HG03196 (cell line): ENCODE measurements at regions not wholly inside any gene's neighbourhood (a gene's known extent, or its start where the extent isn't known, plus 50 kb on each side); places are given as distances from the start of the nearest gene placed in this dataset.
"Not testable (repeated sequence)": the region's sequence is repeated elsewhere in the genome, so short reads cannot be mapped to it uniquely, and the experiment has no call there.

ENCODE experiments used
- ATAC-seq: cut with Tn5 transposase; IDR thresholded peaks from one replicate; pipeline ENCODE4 v1.9.1; 2021; ENCODE audit not compliant: unreplicated experiment

DNA sequence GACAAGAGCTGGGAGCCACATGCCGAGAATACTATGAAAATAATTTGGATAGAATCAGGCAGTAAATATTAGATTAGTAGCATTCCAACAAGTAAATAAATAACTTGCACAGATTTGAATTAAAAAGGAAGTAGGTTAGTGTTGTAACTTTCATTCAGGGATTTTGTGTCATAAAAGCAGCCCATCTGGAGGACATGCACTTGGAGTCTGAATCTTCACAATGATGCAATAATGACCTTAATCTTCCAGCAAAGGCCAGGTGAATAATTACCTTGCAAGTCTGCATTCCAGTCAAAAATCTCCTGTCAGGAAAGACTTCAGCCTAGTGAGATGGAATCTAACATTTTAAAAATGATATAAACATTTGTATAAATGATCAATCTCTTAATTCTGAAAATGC is 518.1 kb downstream of the KCNJ2 start:
- ATAC-seq = no peak

DNA sequence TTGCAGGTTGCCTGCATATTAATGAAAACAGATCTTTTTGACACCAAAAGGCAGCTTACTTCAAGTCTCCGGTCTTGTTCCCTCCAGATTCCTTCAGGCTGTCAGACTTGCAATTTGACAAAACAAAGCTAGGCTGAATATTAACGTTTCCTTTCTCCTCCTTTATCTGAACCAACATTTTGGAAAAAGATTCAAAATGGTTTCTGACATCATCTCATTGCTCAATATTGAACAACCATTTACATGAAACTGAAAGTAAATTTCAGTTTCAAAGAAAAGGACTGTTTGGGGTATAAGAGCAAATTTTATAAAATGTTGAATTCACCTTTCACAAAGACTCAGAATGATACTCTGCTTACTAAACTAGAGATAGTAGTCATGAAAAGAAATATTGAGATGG is 521.8 kb downstream of the KCNJ2 start:
- ATAC-seq = no peak

DNA sequence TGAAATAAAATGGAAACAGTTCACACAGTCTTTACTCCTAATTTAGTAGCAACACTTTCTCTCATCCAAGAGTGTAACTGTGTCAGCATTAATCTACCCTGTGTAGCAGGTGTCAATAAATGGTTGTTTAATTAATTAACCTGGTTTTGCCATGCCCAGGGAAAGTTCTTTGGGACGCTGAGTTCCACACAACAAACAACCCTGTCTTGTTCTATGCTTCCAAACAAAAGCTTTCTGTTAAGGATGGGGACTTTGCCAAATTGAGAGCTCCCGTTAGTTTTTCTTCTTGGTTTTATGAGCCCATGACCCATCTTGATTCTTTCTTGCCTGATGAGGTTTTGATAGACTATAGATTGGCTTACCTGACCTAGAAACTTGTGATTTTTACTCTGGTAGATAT is 530.1 kb downstream of the KCNJ2 start:
- ATAC-seq = no peak

DNA sequence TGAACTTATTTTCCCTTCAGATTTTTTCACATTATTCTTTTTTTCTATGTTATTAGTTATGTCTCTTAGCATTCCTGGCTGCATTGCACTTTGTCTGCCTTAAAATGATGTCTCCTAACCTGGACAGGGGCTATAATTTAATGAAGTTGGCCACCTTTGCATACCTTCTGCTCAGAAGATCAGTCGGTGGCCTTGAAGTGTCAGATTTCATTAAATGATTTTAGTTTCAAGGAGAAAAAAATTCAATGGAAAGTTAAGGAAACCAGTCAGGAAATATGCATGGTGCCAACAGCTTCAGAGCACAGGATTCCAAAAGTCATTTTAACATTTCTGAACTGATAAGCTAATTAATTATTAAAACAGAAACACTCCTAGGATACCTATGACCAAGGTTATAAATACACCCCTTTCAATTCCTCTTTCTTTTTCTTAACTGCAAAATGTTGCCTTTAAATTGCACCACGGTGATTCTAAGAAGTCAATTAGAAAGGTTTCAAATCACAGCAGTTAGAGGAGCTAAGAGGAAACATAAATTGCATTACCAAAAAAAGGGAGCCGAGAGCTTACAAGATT is 533.4 kb downstream of the KCNJ2 start:
- ATAC-seq = no peak

DNA sequence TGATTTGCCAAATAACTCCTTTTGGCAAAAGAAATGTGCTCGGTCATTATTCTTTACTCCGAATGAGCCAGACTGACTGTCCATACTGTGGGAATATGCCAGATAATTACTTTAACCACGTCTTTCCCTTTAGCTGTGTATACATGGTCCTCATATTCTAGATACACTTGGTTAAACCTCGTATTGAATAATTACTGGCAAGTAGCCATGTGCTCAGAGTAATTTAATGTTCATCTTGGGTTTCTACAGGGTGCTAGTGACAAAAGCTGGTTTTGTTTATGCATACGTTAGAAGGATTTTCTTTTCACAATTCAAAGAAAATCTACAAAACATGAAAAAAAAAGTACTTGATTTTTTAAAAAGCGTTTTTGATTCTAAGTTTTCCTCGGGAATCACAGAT is 540.3 kb downstream of the KCNJ2 start:
- no peak for ATAC-seq

DNA sequence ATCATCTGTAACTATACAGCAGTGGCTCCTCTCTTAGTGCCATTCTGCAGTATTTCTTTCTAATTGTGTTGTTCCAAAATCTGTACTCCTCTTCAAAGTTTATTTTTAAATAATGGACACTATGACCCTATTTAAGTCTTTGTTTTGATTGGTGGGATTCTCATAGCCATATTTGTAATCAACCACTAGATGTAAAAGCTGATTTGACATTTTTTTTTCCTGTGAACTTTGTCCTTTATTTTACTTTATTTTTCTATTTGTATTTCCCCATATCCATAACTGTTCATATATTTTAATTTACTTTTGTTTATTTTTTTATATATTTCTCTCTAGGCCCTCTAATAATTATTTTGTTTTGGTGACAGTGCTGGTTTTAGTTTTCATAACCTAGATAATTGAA is 544.4 kb downstream of the KCNJ2 start:
- no peak for ATAC-seq

GRCh38 chr17:70716551-70716950 is 547.2 kb downstream of the KCNJ2 start:
- ATAC-seq = no peak

- no peak for ATAC-seq
Observed at GRCh38 chr17:70717042-70717441, 547.7 kb downstream of the KCNJ2 start.

DNA sequence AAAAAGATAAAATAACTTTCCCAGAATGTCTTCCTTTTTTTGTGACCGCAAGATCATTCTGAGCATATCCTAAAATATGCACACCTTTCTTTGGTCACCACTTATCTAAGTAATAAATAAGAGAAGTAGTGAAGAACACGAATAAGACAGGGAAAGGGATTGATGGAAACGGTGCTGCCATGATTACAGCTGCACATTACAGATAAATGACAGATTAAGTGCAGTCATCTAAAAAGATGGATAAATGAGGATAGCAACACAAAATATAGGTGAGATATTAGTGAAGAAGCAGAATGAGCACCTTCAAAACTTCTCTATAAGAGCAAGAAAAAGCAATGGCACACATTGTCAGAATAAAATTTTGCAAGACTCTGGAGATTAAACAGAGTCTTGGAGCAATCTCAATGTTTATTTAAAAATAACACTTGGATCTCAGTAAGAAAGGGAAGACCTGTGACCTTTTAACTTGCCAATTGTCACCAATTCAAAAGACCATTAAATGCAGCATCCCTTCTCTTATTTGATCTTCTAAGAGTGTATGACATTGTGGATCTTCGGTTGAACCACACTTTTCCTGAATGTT is 567.1 kb downstream of the KCNJ2 start:
- ATAC-seq = no peak

DNA sequence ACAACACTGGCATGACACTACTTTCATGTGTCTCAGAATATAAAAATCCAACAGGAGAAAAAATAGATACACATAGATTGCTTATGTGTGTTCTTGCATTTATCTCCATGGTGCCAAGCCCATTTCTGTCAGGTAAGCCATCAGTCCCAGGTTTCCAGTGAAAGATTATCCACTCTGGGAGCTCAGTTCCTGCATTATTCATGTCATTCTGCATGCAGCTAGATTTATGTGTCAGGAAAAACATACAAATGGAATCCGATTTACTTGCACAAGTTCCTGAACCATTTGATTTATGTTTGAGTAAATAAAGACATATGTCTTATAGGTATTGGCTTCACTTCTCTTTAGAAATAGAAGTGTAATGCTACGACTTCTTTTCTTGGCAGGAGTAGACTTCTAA is 569.7 kb downstream of the KCNJ2 start:
- ATAC-seq = no peak

GRCh38 chr17:70746574-70746973 is 577.2 kb downstream of the KCNJ2 start:
- not testable (repeated sequence) for ATAC-seq

DNA sequence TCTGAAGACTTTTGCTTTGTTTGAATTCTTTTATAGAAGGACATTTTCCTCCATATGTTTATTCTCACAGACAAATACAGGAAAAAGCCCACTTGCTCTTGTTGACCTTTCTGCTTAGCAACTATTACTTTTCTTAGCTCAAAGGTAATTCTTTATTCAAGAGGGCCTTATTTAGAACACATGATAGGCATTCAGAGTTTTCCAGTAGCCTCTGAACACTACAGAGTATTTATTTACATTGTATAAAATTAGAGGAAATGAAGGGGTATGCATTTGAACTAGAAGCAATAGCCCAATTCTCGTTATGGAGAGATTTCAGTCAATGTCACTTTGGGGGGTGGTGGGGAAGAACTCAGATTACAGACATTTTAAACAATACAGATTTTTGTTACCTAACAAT is 581.7 kb downstream of the KCNJ2 start:
- no peak for ATAC-seq

GRCh38 chr17:70752461-70752860 is 583.1 kb downstream of the KCNJ2 start:
- not testable (repeated sequence) for ATAC-seq

DNA sequence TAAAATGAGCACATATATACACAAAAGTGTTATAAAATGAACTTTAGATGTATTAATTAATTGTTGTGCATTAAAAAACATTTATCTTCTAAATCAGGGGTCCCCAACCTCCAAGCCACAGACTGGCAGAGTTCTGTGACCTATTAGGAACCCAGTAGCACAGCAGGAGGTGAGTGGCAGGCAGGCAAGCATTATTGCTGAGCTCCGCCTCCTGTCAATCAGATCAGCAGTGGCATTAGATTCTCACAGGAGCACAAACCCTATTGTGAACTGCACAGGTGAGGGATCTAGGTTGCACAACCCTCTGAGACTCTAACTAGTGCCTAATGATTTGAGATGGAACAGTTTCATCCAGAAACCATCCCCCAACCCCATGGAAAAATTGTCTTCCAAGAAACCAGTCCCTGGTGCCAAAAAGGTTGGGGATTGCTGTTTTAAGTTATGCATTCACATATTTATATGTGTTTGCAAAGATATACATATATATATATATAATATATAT is 583.7 kb downstream of the KCNJ2 start:
- ATAC-seq = no peak

DNA sequence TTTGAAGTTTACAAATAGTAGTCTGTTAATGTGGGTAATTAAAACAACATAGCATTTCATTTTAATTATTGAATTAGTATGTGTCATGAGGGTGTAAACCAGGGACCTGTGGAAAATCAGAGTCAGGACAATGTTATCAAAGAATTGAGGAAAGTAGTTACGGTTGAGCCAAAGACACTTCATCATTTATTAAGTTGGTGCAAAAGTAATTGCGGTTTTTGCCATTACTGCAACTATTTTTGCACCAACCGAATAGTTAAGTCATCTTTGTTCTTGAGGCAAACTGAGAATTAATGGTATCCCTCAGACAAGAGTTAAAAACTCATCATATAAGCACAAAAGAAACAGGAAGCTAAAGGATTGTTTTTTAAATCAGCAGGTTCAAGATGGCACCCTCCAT is 593.7 kb downstream of the KCNJ2 start:
- ATAC-seq = no peak

DNA sequence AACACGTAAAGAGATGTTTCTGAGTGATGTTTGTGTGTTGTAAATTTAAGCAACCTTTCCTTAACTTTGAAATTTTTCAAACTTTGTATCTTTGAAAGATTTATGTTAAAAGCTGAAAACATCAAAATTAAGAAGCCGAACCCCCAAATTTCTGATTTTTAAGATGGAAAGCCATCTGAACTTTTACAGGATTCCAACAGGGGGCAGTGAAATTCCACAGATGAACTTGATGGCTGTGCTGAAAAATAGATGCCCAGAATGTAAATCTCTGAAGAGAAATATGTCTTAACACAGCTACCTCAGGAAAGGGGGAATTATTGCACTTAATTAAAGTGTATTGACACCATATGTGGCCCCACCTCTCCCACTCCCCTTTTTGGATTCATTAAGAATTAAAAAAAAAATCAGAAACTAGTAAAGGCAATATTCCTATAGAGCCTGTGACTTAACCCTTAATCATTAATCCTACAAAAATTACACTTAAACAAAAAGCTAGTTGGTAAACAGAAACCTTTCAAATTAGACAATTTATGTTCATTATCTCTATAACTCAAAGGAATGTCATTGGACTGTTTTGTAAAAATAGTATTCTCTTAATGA is 597.9 kb downstream of the KCNJ2 start:
- no peak for ATAC-seq

DNA sequence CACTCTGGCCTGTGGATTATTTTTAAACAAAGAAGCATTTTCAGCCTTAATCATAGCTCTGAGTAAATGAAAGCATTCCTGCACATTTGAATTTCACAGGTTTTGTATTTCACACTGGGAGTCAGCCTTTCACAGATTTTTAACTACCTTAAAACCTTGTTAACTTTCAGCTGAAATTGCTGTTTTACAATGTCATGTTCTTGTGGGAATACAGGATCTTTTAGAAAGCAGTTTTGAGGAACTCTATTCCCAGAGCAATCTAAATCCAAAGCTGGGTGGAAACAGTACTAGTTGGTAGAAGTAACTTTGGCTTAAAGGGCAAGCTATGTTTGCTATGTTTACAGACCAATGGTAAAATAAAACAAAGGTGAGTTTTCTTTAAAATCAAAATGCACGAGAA is 600.6 kb downstream of the KCNJ2 start:
- ATAC-seq = no peak

GRCh38 chr17:70771804-70772386 is 602.6 kb downstream of the KCNJ2 start:
- ATAC-seq = no peak

DNA sequence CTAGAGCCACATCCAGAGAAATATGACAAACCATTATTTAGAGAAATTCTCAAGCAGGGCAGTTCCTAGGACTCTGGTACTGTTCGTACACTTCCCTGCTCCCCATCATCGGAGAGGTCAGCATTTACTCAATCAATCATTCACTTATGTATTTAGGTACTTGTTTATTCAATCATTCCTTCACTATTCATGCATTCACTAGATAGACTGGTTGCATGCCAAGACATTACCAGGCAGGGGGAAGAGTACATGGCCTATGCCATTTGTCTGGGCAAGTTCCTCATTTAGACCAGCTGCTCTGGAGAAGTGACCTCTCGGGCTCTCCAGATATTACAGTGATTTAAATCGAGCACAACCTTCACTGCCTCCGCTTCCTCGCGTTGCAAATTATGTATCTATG is 603.4 kb downstream of the KCNJ2 start:
- no peak for ATAC-seq

GRCh38 chr17:70773258-70773657 is 603.9 kb downstream of the KCNJ2 start:
- ATAC-seq = no peak

DNA sequence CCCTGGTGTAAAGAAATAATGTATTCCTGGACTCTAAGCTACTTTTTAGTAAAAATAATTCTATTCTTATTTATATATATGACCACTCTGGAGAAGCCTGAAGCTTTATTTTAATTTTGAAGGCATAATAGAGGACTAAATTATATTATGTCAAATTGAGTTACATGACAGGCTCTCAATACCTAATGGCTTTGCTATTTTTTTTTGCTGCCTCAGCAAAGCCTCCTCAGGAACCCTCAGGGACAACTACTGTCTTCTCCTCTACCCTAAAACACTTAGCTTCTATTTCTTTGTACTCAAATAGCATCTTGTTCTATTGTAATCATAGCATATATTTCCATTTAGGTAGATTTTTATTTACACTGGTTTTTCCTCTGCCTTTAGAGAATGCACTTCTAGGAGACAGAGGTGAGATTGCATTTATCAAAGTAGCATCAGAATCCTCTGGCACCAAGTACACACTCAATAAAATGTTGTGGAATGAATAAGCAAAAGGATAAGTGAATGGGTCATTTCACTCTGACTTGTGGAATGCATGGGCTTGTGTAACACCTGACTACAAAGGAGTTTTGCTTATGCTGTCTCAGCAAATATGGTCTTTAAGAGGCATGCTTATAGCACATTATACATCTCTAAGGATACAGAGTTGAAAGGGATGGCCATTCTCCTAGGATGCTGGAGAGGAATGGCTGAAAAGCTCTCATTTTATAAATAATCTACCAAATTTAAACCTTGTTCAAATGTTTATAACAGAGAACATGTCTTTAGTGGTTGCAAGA is 605.2 kb downstream of the KCNJ2 start:
- no peak for ATAC-seq

- ATAC-seq = no peak
Observed at GRCh38 chr17:70775679-70776078, 606.3 kb downstream of the KCNJ2 start.
